ENCODE measurements at regions not wholly inside any gene's neighbourhood (a gene's known extent, or its start where the extent isn't known, plus 50 kb on each side); places are given as distances from the start of the nearest gene placed in this dataset.

- no peak overlapping the region for H3K4me3 ChIP-seq (ENCODE audit: low read length)
- TF ChIP-seq CTCF (conservative IDR thresholded peaks at IDR 0.05; ENCODE audit: low read depth, low read length), result no peak
- no peak for DNase-seq (ENCODE audit: low read depth)
Measured at GRCh38 chr3:135328036-135328435, 533.0 kb downstream of the EPHB1 start.

- no peak overlapping the region for H3K4me3 ChIP-seq (ENCODE audit: low read length)
- no peak for TF ChIP-seq CTCF (conservative IDR thresholded peaks at IDR 0.05; ENCODE audit: low read depth, low read length)
- DNase-seq (ENCODE audit: low read depth), result no peak
Measured at GRCh38 chr3:135329479-135329878, 534.4 kb downstream of the EPHB1 start.

- DNase-seq (ENCODE audit: low read depth), result no peak
- TF ChIP-seq CTCF (conservative IDR thresholded peaks at IDR 0.05; ENCODE audit: low read depth, low read length), result no peak
- no peak overlapping the region for H3K4me3 ChIP-seq (ENCODE audit: low read length)
Measured at GRCh38 chr3:135337192-135337591, 542.1 kb downstream of the EPHB1 start.

GRCh38 chr3:135348690-135349089 lies 553.6 kb downstream of the EPHB1 start:
- TF ChIP-seq CTCF (conservative IDR thresholded peaks at IDR 0.05; ENCODE audit: low read depth, low read length), result no peak

GRCh38 chr3:135349254-135349948 lies 554.3 kb downstream of the EPHB1 start:
- TF ChIP-seq CTCF (conservative IDR thresholded peaks at IDR 0.05; ENCODE audit: low read depth, low read length), result no peak
- H3K4me3 ChIP-seq (ENCODE audit: low read length), result no peak overlapping the region
- DNase-seq (ENCODE audit: low read depth), result no peak

More at GRCh38 chr3:135348690-135349089, 553.6 kb downstream of the EPHB1 start:
- DNase-seq (ENCODE audit: low read depth), result no peak
- H3K4me3 ChIP-seq (ENCODE audit: low read length), result no peak overlapping the region

GRCh38 chr3:135352213-135352612 lies 557.2 kb downstream of the EPHB1 start:
- no peak overlapping the region for H3K4me3 ChIP-seq (ENCODE audit: low read length)
- no peak for DNase-seq (ENCODE audit: low read depth)
- no peak for TF ChIP-seq CTCF (conservative IDR thresholded peaks at IDR 0.05; ENCODE audit: low read depth, low read length)

GRCh38 chr3:135362889-135363288 lies 567.8 kb downstream of the EPHB1 start:
- TF ChIP-seq CTCF (conservative IDR thresholded peaks at IDR 0.05; ENCODE audit: low read depth, low read length), result no peak

More at GRCh38 chr3:135362889-135363288, 567.8 kb downstream of the EPHB1 start:
- DNase-seq (ENCODE audit: low read depth), result no peak
- no peak overlapping the region for H3K4me3 ChIP-seq (ENCODE audit: low read length)

Data from retinal pigment epithelial cell (primary cell).